SK-N-SH (cell line): ENCODE measurements at regions not wholly inside any gene's neighbourhood (a gene's known extent, or its start where the extent isn't known, plus 50 kb on each side); places are given as distances from the start of the nearest gene placed in this dataset.

Experiments used
- CTCF ChIP-seq: fragments of 200-600 bp; sonication (generic); IDR thresholded peaks from 2 replicates; pipeline ENCODE4 v1.6.1; 2017; ENCODE audit warnings: antibody characterized with exemption, mild to moderate bottlenecking, moderate library complexity
- EZH2phosphoT487 ChIP-seq: fragments of 200-600 bp; sonication (generic); IDR thresholded peaks from 2 replicates; pipeline ENCODE4 v1.6.1; 2017; ENCODE audit warnings: low read depth, mixed run types, mild to moderate bottlenecking, antibody characterized with exemption, moderate library complexity, borderline replicate concordance
- NRF1 ChIP-seq: IDR thresholded peaks from 2 replicates; pipeline ENCODE4 v1.6.1; 2012; ENCODE audit warnings: low read depth, mild to moderate bottlenecking, low read length
- RXRA ChIP-seq: IDR thresholded peaks from 2 replicates; pipeline ENCODE4 v1.4.0; 2012; ENCODE audit warnings: low read depth, mild to moderate bottlenecking, borderline replicate concordance
- SIN3A ChIP-seq: IDR thresholded peaks from 2 replicates; pipeline ENCODE4 v1.6.1; 2012; ENCODE audit warnings: low read depth, mild to moderate bottlenecking, low read length, moderate library complexity, borderline replicate concordance
- SMC3 ChIP-seq: IDR thresholded peaks from 2 replicates; pipeline ENCODE4 v1.6.1; 2012; ENCODE audit warnings: low read depth, low read length, improper control_type of control experiment
- TAF1 ChIP-seq: IDR thresholded peaks from 2 replicates; pipeline ENCODE4 v1.6.1; 2012; ENCODE audit warnings: low read depth, mild to moderate bottlenecking, low read length, moderate library complexity, borderline replicate concordance
- TCF12 ChIP-seq: IDR thresholded peaks from 2 replicates; pipeline ENCODE4 v1.4.0; 2012
- ZBTB33 ChIP-seq: IDR thresholded peaks from 2 replicates; pipeline ENCODE4 v1.4.0; 2012; ENCODE audit warnings: low read depth, borderline replicate concordance

DNA sequence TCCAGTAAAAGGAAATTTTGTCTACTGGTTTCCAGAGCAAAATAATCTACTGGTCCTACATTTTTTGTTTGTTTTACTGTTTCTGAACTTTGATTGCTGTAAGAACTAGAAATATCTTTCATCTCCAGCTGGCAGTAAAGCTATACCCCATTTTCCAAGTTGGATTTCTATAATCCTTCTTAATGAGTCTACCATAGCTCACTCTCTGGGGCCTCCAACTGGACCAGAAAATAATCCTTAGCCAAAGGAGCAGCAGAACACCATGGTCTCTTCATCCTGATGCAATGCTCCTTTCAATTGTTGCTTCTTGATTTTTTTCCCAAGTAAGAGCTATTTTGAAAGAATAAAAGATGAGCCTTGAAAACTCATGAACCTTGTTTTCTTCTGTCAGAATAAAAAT, 110.0 kb upstream of the COL11A1 start:
- no peak for TF ChIP-seq NRF1
- no peak for TF ChIP-seq CTCF
- no peak for TF ChIP-seq SMC3
- no peak for TF ChIP-seq EZH2phosphoT487
- TF ChIP-seq TAF1: no peak
- no peak for TF ChIP-seq SIN3A
- TF ChIP-seq ZBTB33: no peak
- TF ChIP-seq RXRA: no peak
- TF ChIP-seq TCF12: no peak
